ENCODE measurements at regions not wholly inside any gene's neighbourhood (a gene's known extent, or its start where the extent isn't known, plus 50 kb on each side); places are given as distances from the start of the nearest gene placed in this dataset.

DNA sequence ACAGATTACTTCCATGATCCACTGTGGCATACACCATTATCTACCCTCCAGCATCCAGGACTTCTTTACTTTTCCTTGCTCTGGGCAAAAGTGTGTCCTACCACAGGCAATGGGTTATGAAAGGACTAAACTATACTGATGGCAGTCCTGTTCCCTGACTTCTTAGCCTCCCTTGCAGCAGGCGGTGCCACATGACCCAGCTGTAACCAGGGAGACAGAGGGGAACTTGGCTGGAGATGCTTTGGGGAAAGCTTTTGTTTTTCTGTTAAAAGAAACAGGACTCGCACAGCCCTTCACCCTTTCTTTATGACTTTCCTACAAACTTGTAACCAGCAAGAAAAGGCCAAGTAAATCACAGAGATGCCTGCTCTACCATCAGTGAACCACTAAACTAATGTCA is 394.4 kb downstream of the PCNX1 start:
- TF ChIP-seq, protein P1, sequence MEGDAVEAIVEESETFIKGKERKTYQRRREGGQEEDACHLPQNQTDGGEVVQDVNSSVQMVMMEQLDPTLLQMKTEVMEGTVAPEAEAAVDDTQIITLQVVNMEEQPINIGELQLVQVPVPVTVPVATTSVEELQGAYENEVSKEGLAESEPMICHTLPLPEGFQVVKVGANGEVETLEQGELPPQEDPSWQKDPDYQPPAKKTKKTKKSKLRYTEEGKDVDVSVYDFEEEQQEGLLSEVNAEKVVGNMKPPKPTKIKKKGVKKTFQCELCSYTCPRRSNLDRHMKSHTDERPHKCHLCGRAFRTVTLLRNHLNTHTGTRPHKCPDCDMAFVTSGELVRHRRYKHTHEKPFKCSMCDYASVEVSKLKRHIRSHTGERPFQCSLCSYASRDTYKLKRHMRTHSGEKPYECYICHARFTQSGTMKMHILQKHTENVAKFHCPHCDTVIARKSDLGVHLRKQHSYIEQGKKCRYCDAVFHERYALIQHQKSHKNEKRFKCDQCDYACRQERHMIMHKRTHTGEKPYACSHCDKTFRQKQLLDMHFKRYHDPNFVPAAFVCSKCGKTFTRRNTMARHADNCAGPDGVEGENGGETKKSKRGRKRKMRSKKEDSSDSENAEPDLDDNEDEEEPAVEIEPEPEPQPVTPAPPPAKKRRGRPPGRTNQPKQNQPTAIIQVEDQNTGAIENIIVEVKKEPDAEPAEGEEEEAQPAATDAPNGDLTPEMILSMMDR (IDR thresholded peaks at IDR 0.05) = no peak
- TF ChIP-seq POLR2A (IDR thresholded peaks at IDR 0.05) (no peak), EP300 (IDR thresholded peaks at IDR 0.05; ENCODE audit: low read depth) (no peak)

Measured in transverse colon (tissue), 3 donors.